HepG2 (cell line): ENCODE measurements at regions not wholly inside any gene's neighbourhood (a gene's known extent, or its start where the extent isn't known, plus 50 kb on each side); places are given as distances from the start of the nearest gene placed in this dataset.

Source experiments
- ATAC-seq: fragments of 200-7000 bp; cut with Tn5 transposase; 3 replicates; pipeline ENCODE4 v1.9.1; 2020; ENCODE audit warnings: mild to moderate bottlenecking, moderate library complexity
- BruUV-seq: library from RNA; stranded (reverse); fragments of 400-500 nt; replicated peaks from 2 replicates; lab custom pipeline; 2021; lab: Mats Ljungman, UMichigan
- CTCF ChIA-PET: fragments of 300-600 bp; formaldehyde crosslinking; extraction: SDS; loops from one replicate; lab custom pipeline; 2021; ENCODE audit warnings: low total read pairs, inconsistent platforms, low intra/inter-chr PET ratio; lab: Yijun Ruan, JAX
- POLR2A ChIA-PET: fragments of 350-600 bp; sonication (Branson Sonifier 250); formaldehyde crosslinking; loops from one replicate; lab custom pipeline; 2020; ENCODE audit warnings: antibody characterized with exemption, inconsistent platforms; lab: Yijun Ruan, JAX
- DNase-seq: peaks from one replicate; pipeline ENCODE4 v3.0.0-alpha.2; 2015; ENCODE audit warnings: low spot score
- FAIRE-seq: peaks from 3 replicates; lab custom pipeline; 2011; peaks lifted over from hg19 to GRCh38; lab: Jason Lieb, UNC
- H2AFZ ChIP-seq: one replicate; pipeline ENCODE4 v1.6.1; 2011; ENCODE audit warnings: low read length, inconsistent platforms
- H3K27ac ChIP-seq: fragments of 300-600 bp; 3 replicates; pipeline ENCODE4 v1.8.0; 2011; ENCODE audit warnings: mixed run types, mild to moderate bottlenecking, mixed read lengths, low read length, inconsistent platforms; ENCODE audit not compliant: insufficient read depth; ENCODE audit errors: extremely low read length
- H3K27me3 ChIP-seq, 2 experiments: fragments of 200-600 bp in 1 of 2; 2 replicates in 1 of 2; 3 replicates in 1 of 2; pipeline versions ENCODE4 v1.6.0 to v1.8.0; 2011; ENCODE audit warnings: low read length in 2 of 2, mild to moderate bottlenecking in 2 of 2, moderate library complexity in 2 of 2, inconsistent platforms in 1 of 2; ENCODE audit not compliant: insufficient read depth in 2 of 2, control insufficient read depth in 1 of 2
- H3K36me3 ChIP-seq, 2 experiments: fragments of 200-600 bp in 1 of 2; replicated peaks in 1 of 2; 2 replicates in 1 of 2; 3 replicates in 1 of 2; pipeline versions ENCODE4 v1.5.1 to v1.8.0; 2011; ENCODE audit warnings: low read length in 2 of 2, inconsistent platforms in 1 of 2; ENCODE audit not compliant: insufficient read depth in 2 of 2, control insufficient read depth in 1 of 2
- H3K4me1 ChIP-seq: 2 replicates; pipeline ENCODE4 v1.5.1; 2012; ENCODE audit warnings: low read length, inconsistent platforms; ENCODE audit not compliant: insufficient read depth
- H3K4me2 ChIP-seq: 2 replicates; pipeline ENCODE4 v1.6.0; 2011; ENCODE audit warnings: low read depth, low read length, inconsistent platforms
- H3K4me3 ChIP-seq, 3 experiments: fragments of 200-600 bp in 1 of 3; sonication (generic), shearing (Covaris generic) in 1 of 3; replicated peaks in 1 of 3; 2 replicates each; pipeline ENCODE4 v1.5.1; 2011 to 2016; ENCODE audit warnings: low read length in 3 of 3, inconsistent platforms in 2 of 3, low read depth in 2 of 3, mild to moderate bottlenecking in 2 of 3, control low read depth in 1 of 3, mixed read lengths in 1 of 3; ENCODE audit not compliant: insufficient read depth in 1 of 3
- H3K79me2 ChIP-seq: one replicate; pipeline ENCODE4 v1.6.1; 2011; ENCODE audit warnings: low read length, inconsistent platforms; ENCODE audit not compliant: insufficient read depth
- H3K9ac ChIP-seq: 2 replicates; pipeline ENCODE4 v1.6.0; 2011; ENCODE audit warnings: mild to moderate bottlenecking, low read depth, low read length, inconsistent platforms; ENCODE audit not compliant: insufficient read depth
- H3K9me3 ChIP-seq: 2 replicates; pipeline ENCODE4 v1.5.1; 2012; ENCODE audit warnings: mild to moderate bottlenecking, low read length
- H4K20me1 ChIP-seq: 2 replicates; pipeline ENCODE4 v1.6.0; 2011; ENCODE audit warnings: inconsistent platforms, mild to moderate bottlenecking, low read length, moderate library complexity; ENCODE audit not compliant: insufficient read depth
- ETV5 ChIP-seq: IDR thresholded peaks from 2 replicates; pipeline ENCODE4 v1.6.1; 2018; ENCODE audit warnings: missing biosample characterization, missing genetic modification reagents, inconsistent platforms, borderline replicate concordance
- HMGXB4 ChIP-seq, 2 experiments: sonication (generic) in 1 of 2; formaldehyde crosslinking in 1 of 2; IDR thresholded peaks; 2 replicates each; pipeline versions ENCODE4 v1.4.0 to v1.6.1; 2018 to 2020; ENCODE audit warnings: missing genetic modification reagents in 2 of 2, borderline replicate concordance in 1 of 2, low read depth in 1 of 2, mild to moderate bottlenecking in 1 of 2, missing biosample characterization in 1 of 2
- HNRNPL ChIP-seq: fragments of 200-400 bp; formaldehyde crosslinking; IDR thresholded peaks from 2 replicates; pipeline ENCODE4 v1.6.1; 2017; ENCODE audit warnings: mild to moderate bottlenecking, low read depth, low read length
- JARID2 ChIP-seq: sonication (generic); formaldehyde crosslinking; IDR thresholded peaks from 2 replicates; pipeline ENCODE4 v1.8.1; 2023; ENCODE audit warnings: missing genetic modification reagents, inconsistent platforms; ENCODE audit not compliant: insufficient replicate concordance
- NFATC3 ChIP-seq: sonication (generic); formaldehyde crosslinking; IDR thresholded peaks from 2 replicates; pipeline ENCODE4 v1.5.1; 2020; ENCODE audit warnings: mild to moderate bottlenecking, missing genetic modification reagents
- SMYD3 ChIP-seq: sonication (generic); formaldehyde crosslinking; IDR thresholded peaks from 2 replicates; pipeline ENCODE4 v1.8.1; 2023; ENCODE audit warnings: mild to moderate bottlenecking, missing genetic modification reagents
- SNRNP70 ChIP-seq: fragments of 200-400 bp; formaldehyde crosslinking; IDR thresholded peaks from 2 replicates; pipeline ENCODE4 v1.6.1; 2017; ENCODE audit warnings: mild to moderate bottlenecking, low read depth, low read length, moderate library complexity
- TFAP4 ChIP-seq: sonication (generic); IDR thresholded peaks from 2 replicates; pipeline ENCODE4 v1.6.1; 2016; ENCODE audit warnings: low read depth, borderline replicate concordance
- TIGD3 ChIP-seq: sonication (generic); formaldehyde crosslinking; IDR thresholded peaks from 2 replicates; pipeline ENCODE4 v1.5.1; 2020; ENCODE audit warnings: mild to moderate bottlenecking, missing genetic modification reagents, borderline replicate concordance
- ZBTB39 ChIP-seq: sonication (generic); formaldehyde crosslinking; IDR thresholded peaks from 2 replicates; pipeline ENCODE4 v1.5.0; 2020; ENCODE audit warnings: missing genetic modification reagents
- ZGPAT ChIP-seq: IDR thresholded peaks from 2 replicates; pipeline ENCODE4 v1.6.1; 2016; ENCODE audit warnings: mild to moderate bottlenecking
- WGBS: methylation state at CpG from one replicate; pipeline ENCODE4 v1.1.6; 2017; ENCODE audit warnings: low lambda C conversion rate; 5-methylcytosine and 5-hydroxymethylcytosine counted together
- in situ Hi-C: cut with HindIII; loops from 2 replicates; pipeline ENCODE4 v1.10.0; 2017; ENCODE audit warnings: low pct_unique_long_range_greater_than_20kb; ENCODE audit not compliant: extremely low pct_ligation_motif_present
- intact Hi-C: fragments of 100-400 bp; cut with micrococcal nuclease; formaldehyde crosslinking; loops from one replicate; pipeline ENCODE4 v1.10.0; 2022; ENCODE audit not compliant: unreplicated experiment

- TF ChIP-seq TFAP4: no peak
- no peak for TF ChIP-seq SNRNP70
- no peak for TF ChIP-seq TIGD3
- no peak for TF ChIP-seq NFATC3 (CRISPR knock-in tag)
Observed at GRCh38 chr2:16134436-16135165, 194.3 kb downstream of the MYCN start (continued).

- Histone ChIP-seq H4K20me1 (no peaks in the 10 kb centered on the region), H3K9ac (no peak overlapping the region), H3K79me2 (no peaks in the 10 kb centered on the region), H3K36me3 (no peaks in the 10 kb centered on the region), H3K4me3 (no peak overlapping the region), H3K4me2 (no peak overlapping the region), H3K9me3 (no peaks in the 10 kb centered on the region), H2AFZ (no peak overlapping the region), H3K27me3 (peaks cover 2 to 9% of the 10 kb centered on the region in 2 experiments; a peak in 3 of 5 replicates), H3K4me1 (peaks cover 15% of the 10 kb centered on the region), H3K27ac (no peak overlapping the region)
- no TSS peak for BruUV-seq
- TF ChIP-seq HMGXB4 (CRISPR knock-in tag; IDR thresholded peaks at IDR 0.05; ENCODE audit: borderline replicate concordance in 1 of 2, low read depth in 1 of 2): no peak
- no peak for TF ChIP-seq ZBTB39 (CRISPR knock-in tag)
- no peak for TF ChIP-seq SMYD3
- TF ChIP-seq HNRNPL: no peak
- no peak for TF ChIP-seq ETV5
- TF ChIP-seq JARID2 (CRISPR knock-in tag): no peak
- TF ChIP-seq ZGPAT: no peak
- ChIA-PET CTCF (no interaction called here), POLR2A (no interaction called here)
- in situ Hi-C loops: no loop called here
- ATAC-seq (no peak), DNase-seq (no peak), FAIRE-seq (no peak)
- WGBS: 30% methylated on average over 8 of the region's 8 CpGs
- intact Hi-C loops: no loop called here
Observed at GRCh38 chr2:16130906-16131400, 190.6 kb downstream of the MYCN start.
